Cerebellar cortex (tissue), 1 donor: ENCODE measurements at regions not wholly inside any gene's neighbourhood (a gene's known extent, or its start where the extent isn't known, plus 50 kb on each side); places are given as distances from the start of the nearest gene placed in this dataset.
"Not testable (repeated sequence)": the region's sequence is repeated elsewhere in the genome, so short reads cannot be mapped to it uniquely, and the experiment has no call there.

Experiments used
- DNase-seq: peaks from one replicate; pipeline ENCODE4 v3.0.0-alpha.2; 2015; ENCODE audit warnings: low spot score

DNA sequence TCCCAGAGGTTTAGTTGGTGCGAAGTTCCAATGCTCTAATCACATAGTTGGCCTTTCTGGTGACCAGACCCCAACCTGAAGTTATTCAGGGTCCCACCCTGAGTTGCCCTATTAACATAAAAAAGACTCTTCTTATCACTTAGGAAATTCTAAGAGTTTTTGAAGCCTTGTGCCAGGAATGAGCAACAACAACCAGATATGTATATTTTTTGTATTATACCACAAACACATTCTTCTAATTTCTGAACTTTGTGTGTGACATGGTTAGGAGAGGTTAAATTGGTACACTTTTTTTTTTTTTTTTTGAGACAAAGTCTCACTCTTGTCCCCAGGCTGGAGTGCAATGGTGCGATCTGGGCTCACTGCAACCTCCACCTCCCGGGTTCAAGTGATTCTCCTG, 320.4 kb upstream of the PDE3A start:
- DNase-seq, result no peak

GRCh38 chr12:20050221-20050620, 318.1 kb upstream of the PDE3A start:
- no peak for DNase-seq

DNA sequence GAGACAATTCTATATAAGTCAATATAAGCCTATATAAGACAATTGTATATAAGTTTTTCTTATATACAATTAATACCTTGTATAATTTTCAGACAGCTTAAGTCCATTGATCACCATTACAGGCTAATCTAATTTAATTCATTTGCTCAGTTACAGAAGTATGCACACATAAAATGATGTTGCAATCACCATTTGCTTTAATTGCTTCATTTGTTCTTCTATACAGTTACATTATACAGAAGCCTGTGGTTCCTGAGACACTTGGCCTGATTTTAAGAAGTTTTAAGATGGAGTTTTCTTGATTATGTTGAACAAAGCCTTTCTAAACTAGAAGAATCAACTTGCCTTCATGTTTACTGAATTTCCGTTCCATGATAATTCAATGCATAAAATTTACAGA, 314.6 kb upstream of the PDE3A start:
- DNase-seq, result no peak

DNA sequence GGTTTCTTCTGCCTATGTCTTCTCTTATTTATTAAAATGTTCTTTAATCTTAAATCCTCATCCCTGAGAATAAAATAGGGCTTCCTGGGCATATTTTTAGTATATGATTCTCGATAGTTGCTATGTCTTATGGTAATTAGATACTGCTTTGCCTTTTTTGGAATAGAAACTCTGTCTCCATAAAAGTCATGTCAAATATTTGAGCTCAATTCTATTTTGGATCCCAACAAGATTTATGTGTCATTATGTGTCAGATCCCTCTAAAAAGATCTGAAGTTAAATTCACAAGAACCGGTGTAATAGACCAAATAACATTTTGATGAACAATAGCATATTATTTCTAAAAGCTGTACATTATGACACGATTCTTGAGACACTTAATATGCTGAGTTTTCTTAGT, 312.5 kb upstream of the PDE3A start:
- DNase-seq, result no peak

- no peak for DNase-seq
Observed at GRCh38 chr12:20057398-20057797, 310.9 kb upstream of the PDE3A start.

- DNase-seq, result no peak
Observed at GRCh38 chr12:20063116-20063515, 305.2 kb upstream of the PDE3A start.

- DNase-seq, result no peak
Observed at GRCh38 chr12:20077618-20078017, 290.7 kb upstream of the PDE3A start.

GRCh38 chr12:20089077-20089476, 279.3 kb upstream of the PDE3A start:
- DNase-seq, result no peak

GRCh38 chr12:20093190-20093810, 275.0 kb upstream of the PDE3A start:
- DNase-seq, result not testable (repeated sequence)

DNA sequence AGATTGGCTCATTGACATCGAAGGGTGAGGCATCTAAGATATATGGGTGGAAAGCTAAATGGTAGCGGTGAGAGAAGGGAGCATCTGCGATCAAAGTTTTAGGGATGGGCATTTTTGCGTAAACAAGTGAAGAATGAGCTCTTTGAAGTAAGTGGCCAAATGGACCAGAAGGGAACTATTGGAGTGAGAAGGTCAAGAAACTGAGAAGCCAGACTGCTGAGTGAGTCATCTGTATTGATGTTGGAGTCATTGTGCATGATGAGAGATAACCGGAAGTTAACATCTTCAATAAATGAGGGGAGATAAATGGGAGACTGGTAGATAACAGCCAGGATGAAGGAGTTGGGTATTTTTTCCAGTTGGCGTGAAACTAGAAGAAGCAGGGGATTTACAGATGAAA, 271.9 kb upstream of the PDE3A start:
- no peak for DNase-seq

DNA sequence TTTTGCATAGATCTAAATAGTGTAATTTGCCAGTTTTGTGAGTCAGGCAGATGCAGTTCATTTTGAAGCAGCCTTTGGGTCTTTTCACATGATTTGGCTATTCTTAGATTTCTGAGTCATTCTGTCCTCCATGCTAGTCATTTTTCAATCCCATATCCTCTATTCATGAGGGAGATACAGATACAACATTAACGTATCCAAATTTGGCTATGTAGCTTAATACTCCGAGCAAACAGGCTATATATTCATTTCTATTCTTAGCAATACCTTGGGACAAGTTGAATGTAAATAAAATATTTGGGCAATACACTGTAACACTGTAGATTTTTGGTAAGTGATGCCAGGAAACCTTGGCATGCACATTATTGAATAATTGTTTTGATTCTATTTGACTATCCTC, 270.7 kb upstream of the PDE3A start:
- DNase-seq, result no peak

DNA sequence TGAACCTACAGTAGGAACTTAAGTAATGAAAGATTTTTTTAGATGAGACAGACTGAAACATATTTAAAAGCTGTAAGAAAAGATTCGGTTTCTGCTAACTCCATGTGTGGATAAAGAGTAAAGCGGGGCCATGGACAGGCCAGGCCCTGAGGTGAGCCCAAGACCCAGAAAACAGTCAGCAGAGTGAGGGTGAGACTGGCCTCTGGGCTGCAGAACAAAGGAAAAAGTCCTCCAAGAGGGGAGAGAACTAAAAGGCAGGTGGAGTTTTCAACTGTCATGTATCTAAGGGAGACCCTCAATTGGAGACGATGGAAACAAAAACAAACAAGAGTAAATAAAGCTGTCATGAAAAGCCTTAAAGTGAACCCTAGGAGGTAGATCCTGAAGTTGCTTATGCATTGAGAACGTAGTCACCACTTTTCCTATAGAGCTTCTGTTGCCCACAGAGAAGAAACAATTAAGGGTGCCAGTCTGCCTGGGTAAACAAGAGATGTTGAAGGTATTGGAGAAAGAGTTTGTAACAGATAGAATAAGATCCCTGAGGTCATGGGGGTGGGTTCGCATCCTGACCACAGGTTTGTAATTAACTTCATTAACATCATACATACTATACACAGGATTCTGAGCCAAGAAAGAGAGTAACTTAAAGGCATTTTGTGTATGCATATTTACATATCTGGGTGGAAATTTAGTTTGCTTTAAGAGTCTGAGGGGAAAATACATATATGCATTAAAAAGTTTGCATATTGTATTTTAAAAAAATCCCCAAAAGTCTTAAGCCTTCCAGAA, 268.7 kb upstream of the PDE3A start:
- DNase-seq, result no peak

- DNase-seq, result no peak
Observed at GRCh38 chr12:20101046-20101445, 267.3 kb upstream of the PDE3A start.

DNA sequence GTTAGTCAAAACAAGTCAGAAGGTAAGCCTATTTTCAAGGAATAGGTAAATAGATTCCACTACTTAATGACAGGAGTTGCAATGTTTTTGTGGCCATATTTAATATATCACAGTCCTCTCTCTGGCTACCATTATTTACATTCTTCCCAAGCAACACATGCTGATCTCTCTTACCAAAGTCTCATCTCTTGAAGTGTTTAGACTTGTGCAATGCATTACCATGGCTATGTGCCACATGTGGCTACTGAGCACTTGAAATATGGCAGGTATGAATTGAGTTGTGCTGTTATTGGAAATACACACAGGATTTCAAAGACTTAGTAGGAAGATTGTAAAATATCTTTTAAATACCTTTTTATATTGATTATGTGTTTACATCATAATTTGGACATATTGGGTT, 262.4 kb upstream of the PDE3A start:
- DNase-seq, result no peak

GRCh38 chr12:20109676-20110075, 258.7 kb upstream of the PDE3A start:
- DNase-seq, result no peak

DNA sequence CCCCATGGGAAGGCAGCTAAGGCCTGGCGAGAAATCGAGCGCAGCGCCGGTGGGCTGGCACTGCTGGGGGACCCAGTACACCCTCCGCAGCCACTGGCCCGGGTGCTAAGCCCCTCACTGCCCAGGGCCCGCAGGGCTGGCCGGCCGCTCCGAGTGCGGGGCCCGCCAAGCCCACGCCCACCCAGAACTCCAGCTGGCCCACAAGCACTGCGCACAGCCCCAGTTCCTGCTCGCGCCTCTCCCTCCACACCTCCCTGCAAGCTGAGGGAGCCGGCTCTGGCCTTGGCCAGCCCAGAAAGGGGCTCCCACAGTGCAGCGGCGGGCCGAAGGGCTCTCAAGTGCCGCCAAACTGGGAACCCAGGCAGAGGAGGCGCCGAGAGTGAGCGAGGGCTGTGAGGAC, 253.0 kb upstream of the PDE3A start:
- not testable (repeated sequence) for DNase-seq

DNA sequence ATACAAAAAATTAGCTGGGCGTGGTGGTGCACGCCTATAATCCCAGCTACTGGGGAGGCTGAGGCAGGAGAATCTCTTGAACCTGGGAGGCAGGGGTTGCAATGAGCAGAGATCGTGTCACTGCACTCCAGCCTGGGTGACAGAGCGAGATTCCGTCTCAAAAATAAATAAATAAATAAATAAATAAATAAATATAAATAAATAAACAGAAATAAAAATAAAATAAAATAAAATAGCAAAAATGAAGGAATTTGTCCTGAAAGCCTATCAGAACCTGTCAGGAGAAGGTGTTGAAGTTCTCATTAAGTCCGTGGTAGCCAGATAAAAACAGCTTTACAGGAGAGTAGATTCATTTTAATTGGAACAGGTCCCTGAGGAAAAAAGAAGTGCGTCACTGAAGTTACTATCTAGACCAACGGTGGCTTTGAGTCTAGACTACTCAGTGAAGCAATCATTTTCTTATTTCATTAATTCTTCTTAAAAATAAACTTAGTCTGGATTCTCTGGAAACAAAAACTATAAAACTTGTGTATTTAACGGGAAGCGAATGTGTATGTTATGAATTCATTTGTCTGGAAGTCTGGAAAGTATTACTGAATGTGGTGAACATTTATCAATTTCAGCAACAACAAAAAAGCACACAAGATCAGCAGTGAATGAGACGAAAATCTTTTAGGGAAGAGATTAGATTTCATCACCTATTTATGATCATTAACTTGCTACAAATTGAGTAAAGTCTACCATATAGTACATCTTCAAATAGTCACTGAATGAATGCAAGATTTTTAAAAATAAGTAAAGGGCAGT, 248.5 kb upstream of the PDE3A start:
- no peak for DNase-seq

GRCh38 chr12:20120403-20120725, 248.0 kb upstream of the PDE3A start:
- DNase-seq, result no peak

GRCh38 chr12:20122274-20122673, 246.1 kb upstream of the PDE3A start:
- DNase-seq, result no peak

DNA sequence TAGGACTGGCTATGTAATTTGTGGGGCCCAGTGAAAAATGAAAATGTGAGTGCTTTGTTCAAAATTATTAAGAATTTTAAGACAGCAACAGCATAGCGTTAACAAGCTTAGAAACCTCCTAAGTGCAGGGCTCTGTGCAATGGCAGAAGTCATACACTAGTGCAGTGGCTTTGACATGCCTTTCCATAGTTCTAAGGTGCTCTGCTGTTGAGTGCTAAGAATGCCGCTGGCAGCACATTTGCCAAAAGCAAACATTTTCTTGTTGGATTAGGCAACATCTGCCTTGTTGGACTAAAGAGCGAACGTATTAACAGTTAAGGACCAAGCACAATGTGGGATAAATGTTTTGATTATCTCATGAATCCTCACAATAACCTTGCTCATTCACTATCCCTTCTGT, 244.9 kb upstream of the PDE3A start:
- no peak for DNase-seq

GRCh38 chr12:20125276-20125798, 243.0 kb upstream of the PDE3A start:
- no peak for DNase-seq

DNA sequence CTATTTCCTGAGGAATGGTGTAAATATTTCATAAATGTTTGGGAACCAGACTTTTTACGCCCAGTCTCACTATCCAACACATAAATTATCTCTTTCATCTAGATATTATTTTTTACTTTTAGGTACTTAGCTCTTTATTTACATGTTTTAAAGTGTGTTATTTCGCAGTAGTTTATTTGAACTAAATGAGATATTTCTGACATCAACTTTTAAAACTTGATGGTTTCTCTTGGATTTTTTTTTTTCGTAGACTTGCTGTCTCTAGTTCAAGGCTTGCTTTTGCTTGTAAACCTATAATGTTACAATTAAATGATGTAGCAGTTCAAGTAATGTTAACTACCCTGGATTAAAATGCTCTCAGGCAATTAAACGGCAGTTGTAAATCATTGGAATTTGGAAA, 241.7 kb upstream of the PDE3A start:
- no peak for DNase-seq

- DNase-seq, result no peak
Observed at GRCh38 chr12:20127413-20127812, 240.9 kb upstream of the PDE3A start.
